ENCODE measurements at regions not wholly inside any gene's neighbourhood (a gene's known extent, or its start where the extent isn't known, plus 50 kb on each side); places are given as distances from the start of the nearest gene placed in this dataset.
"Not testable (repeated sequence)": the region's sequence is repeated elsewhere in the genome, so short reads cannot be mapped to it uniquely, and the experiment has no call there.

GRCh38 chr17:27049104-27049784 is 244.7 kb upstream of the WSB1 start:
- no peak for DNase-seq (ENCODE audit: low read depth in 2 of 3, low spot score in 2 of 3)

DNA sequence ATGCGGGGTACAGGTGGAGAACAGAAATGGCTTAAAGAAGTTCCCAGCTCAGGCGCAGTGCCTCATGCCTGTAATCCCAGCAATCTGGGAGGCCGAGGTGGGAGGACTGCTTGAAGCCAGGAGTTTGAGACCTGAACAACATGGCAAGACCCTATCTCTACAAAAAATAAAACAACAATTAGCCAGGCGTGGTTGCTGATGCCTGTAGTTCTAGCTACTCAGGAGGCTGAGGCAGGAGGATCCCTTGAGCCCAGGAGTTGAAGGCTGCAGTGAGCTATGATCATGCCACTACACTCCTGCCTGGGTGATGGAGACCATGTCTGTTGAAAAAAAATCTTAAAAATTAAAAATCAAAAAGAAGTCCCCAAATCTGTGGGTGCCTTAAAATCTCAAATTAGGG is 228.3 kb upstream of the WSB1 start:
- no peak for DNase-seq (ENCODE audit: low read depth in 2 of 3, low spot score in 2 of 3)

GRCh38 chr17:27066315-27066714 is 227.6 kb upstream of the WSB1 start:
- DNase-seq (ENCODE audit: low read depth in 2 of 3, low spot score in 2 of 3) = no peak

DNA sequence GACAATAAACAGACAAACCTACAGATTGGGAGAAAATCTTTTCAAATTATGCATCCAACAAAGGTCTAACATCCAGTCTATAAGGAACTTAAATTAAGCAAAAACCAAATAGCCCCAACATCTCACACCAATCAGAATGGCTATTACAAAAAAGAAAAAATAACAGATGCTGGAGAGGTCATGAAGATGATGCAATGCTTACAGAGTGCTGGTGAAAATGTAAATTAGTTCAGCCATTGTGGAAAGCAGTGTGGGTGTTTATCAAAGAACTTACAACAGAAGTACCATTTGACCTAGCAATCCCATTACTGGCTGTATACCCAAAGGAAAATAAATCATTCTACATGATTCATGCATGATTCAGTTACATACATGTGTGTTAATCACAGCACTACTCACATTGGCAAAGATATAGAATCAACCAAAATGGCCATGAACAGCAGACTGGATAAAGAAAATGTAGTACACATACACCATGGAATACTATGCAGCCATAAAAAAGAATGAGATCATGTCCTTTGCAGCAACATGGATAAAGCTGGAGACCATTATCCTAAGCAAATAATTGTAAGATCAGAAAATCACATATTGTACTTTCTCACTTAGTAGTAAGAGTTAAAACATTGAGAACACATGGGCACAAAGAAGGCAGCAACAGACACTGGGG is 223.9 kb upstream of the WSB1 start:
- DNase-seq (ENCODE audit: low read depth in 2 of 3, low spot score in 2 of 3) = no peak

GRCh38 chr17:27070836-27071235 is 223.1 kb upstream of the WSB1 start:
- no peak for DNase-seq (ENCODE audit: low read depth in 2 of 3, low spot score in 2 of 3)

- DNase-seq (ENCODE audit: low read depth in 2 of 3, low spot score in 2 of 3) = no peak
These were observed 221.0 kb upstream of the WSB1 start for GRCh38 chr17:27072885-27073284.

DNA sequence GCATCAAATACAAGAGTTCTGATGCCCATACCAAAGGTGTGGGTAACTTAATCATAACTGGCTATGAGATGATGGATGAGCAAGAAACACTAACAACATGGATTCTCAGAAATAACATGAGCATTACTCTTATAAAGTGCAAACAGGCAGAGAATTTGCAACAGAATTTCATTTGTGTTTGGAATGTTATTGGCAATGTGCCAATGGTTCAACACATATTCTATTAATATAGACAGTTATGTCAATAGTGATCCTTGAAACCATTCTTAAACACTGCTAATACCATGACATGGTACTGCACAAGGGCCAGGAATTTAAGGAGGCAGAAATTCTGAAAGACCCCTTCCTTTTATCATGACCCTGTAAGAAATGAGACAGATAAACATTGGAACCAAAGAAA is 217.1 kb upstream of the WSB1 start:
- DNase-seq (ENCODE audit: low read depth in 2 of 3, low spot score in 2 of 3) = no peak

DNA sequence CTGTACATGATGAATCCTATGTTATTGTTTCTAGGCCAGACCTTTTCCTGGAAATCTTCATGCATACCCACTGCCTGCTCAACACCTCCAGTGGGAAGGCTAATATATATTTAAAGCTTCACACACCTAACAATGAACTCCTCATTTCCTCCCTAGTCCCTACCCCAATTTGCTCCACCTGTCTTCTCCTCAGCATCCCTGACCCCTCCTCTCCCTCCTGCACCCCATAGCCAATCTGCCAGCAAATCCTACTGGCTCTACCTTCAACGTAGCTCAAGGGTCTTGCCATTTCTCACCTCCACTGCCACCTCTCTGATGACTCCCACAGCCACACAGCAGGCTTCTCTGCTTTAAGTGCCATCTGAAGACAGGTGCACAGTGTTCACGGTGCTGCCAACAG is 215.6 kb upstream of the WSB1 start:
- no peak for DNase-seq (ENCODE audit: low read depth in 2 of 3, low spot score in 2 of 3)

DNA sequence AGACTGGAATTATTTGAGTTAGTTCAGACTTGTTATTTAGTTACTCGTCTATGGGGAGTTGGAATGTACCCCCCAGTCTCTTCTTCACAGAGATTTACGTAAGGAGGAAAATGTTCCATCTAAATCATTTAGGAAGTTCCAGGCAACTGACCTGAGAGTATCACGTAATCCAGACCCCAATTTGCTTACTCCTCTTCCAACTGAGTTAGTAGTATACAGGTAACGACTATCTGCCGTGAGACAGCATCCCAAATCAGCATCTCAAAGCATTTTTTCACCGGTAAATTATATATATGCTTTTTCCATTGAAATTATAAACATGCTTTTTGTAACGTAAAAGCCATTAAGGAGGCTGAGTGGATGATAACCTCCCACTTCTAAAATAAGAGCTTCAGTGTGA is 214.3 kb upstream of the WSB1 start:
- DNase-seq (ENCODE audit: low read depth in 2 of 3, low spot score in 2 of 3) = no peak

DNA sequence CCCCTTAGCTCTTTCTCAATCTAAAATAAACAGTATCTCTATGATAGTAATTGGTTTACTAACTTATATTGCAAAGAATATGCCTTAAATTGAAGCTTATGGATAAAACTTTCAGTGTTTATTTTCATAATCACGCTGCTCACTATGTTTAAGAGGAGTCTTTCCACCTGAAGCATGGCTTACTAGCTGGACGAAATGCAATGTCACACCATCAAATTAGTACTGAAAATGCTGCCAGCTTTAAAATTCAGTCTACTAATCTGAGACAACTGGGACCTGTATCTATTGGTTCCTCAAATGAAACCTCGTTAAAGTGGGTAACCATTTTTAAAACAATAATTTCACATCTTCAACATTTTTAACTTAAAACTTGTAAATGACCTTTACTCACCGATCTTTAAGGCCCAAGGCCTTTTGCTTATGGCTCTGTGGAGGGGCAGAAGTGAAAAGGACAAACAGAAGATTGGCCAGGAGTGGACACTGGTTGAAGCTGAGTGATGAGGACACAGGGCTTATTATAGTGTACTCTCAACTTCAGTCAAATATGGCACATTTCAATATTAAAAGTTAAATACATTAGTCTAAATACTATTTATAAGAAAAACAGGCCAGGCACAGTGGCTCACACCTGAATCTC is 212.8 kb upstream of the WSB1 start:
- DNase-seq (ENCODE audit: low read depth in 2 of 3, low spot score in 2 of 3) = no peak

GRCh38 chr17:27082023-27082774 is 211.7 kb upstream of the WSB1 start:
- no peak for DNase-seq (ENCODE audit: low read depth in 2 of 3, low spot score in 2 of 3)

- no peak for DNase-seq (ENCODE audit: low read depth in 2 of 3, low spot score in 2 of 3)
These were observed 211.1 kb upstream of the WSB1 start for GRCh38 chr17:27082775-27083154.

DNA sequence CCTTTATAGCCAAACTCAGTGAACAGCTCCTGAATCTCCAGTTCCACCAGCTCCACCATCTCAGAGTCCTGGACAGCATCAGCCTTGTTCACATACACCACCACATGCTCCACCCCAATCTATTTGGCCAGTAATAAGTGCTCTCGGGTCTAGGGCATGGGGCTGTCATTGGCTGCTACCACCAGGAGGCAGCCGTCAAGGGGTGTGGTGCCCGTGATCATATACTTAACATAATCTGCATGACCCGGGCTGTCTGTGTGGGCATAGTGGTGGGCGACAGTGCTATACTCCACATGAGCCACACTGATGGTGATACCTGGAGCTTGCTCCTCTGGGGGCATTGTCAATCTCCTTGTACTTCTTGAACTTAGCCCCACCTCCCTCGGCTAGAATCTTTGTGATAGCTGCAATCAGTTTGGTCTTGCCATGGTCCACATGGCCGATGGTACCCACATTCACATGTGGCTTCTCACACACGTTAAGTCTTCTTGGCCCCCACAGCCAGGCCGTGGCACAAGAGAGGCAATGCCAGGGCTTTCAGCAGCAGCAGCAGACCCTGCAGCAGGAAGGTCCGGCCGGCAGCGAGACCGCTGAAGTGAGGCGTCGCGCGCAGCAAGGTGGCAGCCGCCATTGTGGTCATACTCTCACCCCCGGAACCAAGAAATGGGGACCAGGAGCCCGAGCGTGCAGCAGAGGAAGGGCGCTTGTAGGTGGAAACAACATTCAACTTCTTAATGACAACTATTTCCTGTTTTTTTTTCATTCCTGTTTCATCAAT is 210.3 kb upstream of the WSB1 start:
- no peak for DNase-seq (ENCODE audit: low read depth in 2 of 3, low spot score in 2 of 3)

- DNase-seq (ENCODE audit: low read depth in 2 of 3, low spot score in 2 of 3) = no peak
These were observed 208.4 kb upstream of the WSB1 start for GRCh38 chr17:27085517-27085916.

GRCh38 chr17:27086526-27086925 is 207.4 kb upstream of the WSB1 start:
- no peak for DNase-seq (ENCODE audit: low read depth in 2 of 3, low spot score in 2 of 3)

GRCh38 chr17:27087935-27088766 is 205.8 kb upstream of the WSB1 start:
- DNase-seq (ENCODE audit: low read depth in 2 of 3, low spot score in 2 of 3) = no peak

- no peak for DNase-seq (ENCODE audit: low read depth in 2 of 3, low spot score in 2 of 3)
These were observed 205.2 kb upstream of the WSB1 start for GRCh38 chr17:27088767-27089078.

- not testable (repeated sequence) for DNase-seq (ENCODE audit: low read depth in 2 of 3, low spot score in 2 of 3)
These were observed 204.6 kb upstream of the WSB1 start for GRCh38 chr17:27089079-27089928.

GRCh38 chr17:27089929-27090247 is 204.0 kb upstream of the WSB1 start:
- no peak for DNase-seq (ENCODE audit: low read depth in 2 of 3, low spot score in 2 of 3)

All from activated CD8-positive, alpha-beta memory T cell treated with anti-CD3 and anti-CD28 coated beads for 48 hours (primary cell).